Fibroblast of skin of left quadriceps (primary cell): ENCODE measurements at regions not wholly inside any gene's neighbourhood (a gene's known extent, or its start where the extent isn't known, plus 50 kb on each side); places are given as distances from the start of the nearest gene placed in this dataset.
A peak's percentile ranks its signal among the peaks of the same experiment; 100 is the strongest.

Experiments
- DNase-seq, 2 experiments: peaks; one replicate each; pipeline ENCODE4 v3.0.0-alpha.2; 2013; ENCODE audit warnings: low read depth in 2 of 2

DNA sequence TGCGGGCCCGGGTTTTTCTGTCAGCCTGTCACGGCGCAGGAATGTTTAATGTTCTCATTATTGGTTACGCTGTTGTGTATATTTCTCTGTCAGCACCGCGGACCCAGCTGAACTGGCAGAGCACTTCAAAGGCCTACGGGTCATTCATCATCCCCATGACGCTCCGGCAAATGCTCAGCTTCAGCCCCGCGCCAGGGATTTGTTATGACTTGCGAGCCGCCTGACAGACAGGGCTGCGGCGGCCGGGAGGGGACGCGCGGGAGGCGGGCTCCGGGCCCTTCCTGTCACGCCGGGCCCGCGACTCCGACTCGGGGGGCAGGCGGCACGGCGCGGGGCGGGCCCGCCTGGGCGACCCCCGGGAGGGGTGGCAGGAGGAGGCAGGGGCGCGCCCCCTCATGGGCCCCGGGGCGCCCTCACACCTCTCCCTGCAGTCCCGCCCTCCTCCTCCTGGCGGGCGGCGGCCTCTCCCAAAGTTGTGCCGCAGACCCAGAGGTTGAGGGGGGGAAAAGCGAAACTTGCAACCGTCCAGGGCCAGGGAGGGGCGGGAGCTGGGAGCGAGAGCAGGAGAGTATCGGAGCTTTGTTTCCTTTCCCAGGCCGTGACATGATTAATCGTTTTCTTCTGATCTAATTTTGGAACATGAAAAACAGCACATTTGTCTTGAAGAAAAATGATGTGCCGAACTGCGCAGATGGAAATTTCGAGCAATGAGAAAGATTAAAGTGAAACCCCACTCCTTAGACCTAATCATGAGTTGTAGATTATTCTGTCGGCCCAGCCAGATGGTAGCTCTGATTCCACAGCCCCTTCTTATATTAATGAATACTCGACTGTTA lies 59.3 kb upstream of the COMTD1 start:
- peak; percentile 81 to 82 for DNase-seq

DNA sequence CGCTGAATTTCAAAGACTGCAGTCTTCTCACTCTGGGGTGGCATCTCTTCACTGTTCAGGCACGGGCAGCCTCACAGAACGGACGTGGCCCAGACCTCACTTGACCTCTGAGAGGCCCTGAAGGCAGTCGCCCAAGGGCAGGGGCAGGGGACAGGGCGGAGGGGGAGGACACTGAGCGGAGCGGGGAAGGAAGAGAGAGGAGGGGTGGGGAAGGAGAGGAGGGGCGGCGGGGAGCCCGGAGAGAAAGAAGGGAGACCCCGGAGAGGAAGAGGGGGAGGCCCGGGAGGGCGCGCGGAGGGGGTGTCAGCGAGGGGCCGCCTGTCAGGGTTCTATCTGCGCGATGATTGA lies 58.7 kb upstream of the COMTD1 start:
- DNase-seq, result no peak

DNA sequence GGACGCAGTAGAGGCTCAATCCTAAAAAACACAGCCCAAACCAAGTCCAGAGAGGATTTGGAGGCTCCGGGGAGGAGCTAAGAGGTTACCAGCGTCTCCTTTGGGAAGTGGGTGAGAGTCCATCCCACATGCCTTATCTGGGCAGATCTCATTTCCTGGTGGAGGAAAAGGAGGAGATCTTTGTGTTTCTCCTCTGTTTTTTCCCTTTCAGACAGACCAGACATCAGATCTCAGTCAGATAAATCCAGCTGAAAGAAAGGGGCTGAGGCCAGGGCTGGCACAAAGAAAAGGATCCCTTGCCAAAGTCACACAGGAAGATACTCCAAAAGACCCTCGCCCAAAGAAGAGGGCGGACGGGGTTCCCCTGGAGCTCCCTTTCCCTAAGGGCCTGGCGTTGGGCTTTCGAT lies 58.3 kb upstream of the COMTD1 start:
- DNase-seq, result no peak

DNA sequence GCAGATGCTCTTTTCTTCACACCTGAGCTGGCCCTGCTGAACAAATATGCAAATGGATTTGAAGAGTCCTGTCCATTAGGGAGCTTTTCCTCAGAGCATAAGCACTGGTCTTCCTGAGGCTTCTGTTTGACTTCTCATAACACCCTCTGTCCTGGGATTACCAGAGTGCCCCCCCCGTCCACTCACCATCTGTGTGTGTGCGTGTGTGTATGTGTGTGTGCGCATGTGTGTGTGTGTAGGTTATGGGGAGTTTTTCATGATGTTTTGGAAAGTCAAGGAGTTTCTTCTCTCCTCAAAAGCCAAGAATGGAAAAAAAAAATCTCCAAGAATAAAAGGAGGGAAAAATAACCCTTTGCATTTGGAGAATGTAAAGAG lies 57.7 kb upstream of the COMTD1 start:
- no peak for DNase-seq

DNA sequence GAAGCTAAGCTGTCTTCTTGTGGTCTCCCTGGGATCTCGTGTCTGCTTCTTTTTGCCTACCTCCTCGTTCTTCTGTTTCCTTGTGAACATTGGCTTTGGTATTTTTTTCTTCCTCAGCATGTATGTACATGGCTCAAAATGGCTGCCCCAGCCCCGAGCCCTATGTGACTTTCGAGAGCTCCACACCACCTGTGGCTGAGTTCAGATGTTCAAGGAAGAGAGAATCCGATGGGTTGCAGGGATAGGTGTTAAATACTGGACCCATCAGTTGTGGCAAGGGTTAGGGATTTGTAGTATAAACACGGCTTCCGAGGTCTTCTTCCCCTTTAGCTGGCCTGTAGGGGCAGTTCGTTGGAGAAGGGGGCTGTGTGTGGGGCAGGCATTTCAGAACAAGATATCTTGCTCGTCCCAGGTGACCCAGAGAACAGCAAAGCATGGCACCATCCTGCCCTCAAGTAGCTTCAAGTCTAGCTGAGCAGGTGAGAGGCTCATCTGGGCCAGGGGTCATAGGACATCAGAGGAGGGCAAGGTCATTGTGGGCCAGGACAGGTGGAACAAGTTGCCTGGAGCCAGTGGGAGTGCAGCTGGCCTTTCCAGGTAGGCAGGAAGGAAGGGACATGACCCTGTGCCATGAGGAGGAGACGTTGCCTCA lies 57.2 kb upstream of the COMTD1 start:
- DNase-seq, result no peak

DNA sequence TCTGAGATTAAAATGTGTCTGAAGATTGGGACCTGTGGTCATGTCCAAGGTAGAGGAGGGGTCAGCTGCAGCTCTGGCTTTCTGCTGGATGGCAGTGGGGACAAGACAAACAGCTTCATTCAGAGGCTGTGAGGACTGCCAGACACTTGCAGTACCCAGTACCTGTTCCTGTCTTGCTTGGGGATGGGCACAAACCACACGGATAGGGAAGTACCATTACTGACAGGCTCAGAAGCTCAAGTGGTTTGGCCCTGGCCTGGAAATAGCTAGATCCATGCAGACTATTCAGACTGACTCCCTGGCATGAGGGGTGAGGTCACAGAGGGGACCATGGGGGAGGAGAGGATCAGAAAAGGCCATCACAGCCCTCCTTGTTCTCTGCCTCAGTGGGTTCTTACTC lies 56.0 kb upstream of the COMTD1 start:
- DNase-seq, result no peak

DNA sequence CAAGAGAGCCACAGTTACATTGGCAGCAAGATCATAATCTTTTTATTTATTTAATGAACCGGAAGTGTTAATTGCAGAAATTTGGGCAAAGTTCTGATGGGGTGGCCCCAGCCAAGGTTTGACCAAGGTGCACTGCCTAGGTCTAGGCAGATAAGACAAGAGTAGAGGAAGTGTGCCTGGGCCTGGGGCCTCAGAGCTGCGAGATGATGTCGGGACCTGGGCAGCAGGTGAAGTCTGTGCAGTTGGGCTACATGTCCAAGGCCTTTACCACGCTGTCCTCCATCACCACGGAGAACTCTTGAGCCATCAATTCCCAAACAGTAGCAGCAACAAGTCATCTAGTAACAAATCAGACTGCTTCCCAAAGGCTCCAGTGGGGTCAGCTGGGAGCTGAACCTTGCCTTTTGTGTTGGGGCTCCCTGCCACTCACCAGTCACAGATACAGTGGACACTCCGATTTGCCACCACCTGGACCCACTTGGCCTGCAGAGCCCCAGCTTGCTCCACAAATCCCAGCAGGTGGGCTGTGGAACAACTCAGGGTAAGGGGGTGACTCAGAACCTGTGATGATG lies 52.5 kb upstream of the COMTD1 start:
- no peak for DNase-seq

DNA sequence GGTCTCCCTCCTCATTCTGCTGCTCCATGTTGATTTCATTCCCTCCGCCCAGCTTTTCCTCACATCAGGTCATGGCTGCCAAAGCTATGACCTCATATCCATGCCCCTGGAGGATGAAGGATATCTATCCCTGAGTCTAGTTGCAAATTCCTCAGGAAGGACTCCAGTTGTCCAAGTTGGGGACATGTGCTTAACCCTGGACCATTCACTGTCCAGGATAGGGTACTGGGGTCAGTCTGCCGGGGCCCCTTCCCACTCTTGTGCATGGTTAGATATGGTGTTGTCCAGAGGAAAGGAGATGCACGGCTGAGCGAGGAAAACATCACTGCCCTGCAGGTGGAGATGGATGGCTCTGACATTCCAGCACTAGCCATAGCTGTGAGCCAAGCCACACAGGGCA lies 51.9 kb upstream of the COMTD1 start:
- no peak for DNase-seq

DNA sequence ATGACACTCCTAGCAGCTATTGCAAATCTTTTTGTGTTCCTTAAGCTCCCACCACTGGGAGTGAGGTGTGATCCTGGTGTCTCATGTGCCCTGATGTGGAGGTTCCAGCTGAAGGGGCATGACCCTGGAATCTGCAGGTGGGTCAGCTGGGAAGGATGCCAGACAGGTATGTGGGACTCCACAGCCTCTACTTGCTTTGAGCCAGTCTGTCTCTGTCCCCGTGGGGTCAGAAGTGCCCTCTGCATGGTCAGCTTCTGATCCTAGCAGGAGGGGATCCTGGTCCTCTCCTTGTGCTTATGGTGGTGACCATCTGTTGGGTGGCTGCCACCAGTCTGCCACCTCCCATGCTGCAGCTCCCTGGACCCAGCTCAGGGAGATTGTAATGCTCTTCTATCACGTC lies 51.1 kb upstream of the COMTD1 start:
- no peak for DNase-seq
